HG03460 (cell line): ENCODE measurements at regions not wholly inside any gene's neighbourhood (a gene's known extent, or its start where the extent isn't known, plus 50 kb on each side); places are given as distances from the start of the nearest gene placed in this dataset.

Experiments used
- ATAC-seq: cut with Tn5 transposase; IDR thresholded peaks from one replicate; pipeline ENCODE4 v1.9.1; 2021; ENCODE audit not compliant: unreplicated experiment

DNA sequence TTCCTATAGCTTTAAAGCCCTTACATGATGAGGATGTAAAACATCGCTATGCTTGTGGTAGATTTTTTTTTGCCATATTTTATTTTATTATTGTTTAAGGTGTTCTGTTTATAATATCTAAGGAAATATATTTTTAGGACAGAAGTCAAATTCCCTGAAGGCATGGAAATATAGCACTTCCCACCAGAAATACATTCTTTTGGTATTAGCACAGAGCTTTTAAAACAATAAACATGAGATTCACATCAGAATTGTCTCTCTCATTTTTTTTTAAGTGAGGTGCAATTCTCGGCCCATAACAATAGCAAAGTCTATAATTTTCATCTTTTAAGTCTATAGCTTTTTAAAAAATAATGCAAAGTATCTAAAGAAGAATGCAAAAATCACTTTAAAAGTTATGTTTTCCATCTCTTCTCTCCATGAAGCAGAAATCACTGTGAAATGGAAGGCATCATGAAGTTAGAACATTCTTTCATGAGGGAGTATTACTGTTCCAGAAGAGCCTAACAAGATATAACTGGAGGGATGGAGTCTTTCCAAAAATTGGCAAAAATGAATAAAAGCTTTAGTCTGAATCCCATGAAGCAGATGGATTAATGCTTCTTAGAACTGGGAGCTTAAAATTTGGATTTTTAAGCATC is 283.6 kb upstream of the TRIB2 start:
- no peak for ATAC-seq

DNA sequence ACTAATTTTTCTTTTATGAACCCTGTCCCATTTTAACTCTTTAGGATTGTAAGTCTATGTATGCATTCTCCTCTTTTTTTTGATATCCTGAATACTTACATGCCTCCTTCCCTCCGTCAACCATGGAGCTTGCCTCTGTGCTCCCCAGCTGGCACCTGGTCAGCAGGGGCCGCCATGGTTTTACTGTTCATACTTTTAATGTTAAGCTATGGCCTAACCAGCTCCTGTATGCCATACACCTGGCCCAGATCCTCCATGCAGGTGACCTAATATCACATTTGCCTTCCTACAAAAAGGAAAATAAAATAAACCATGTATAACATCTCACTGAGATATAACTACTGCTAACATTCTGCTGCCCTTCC is 283.1 kb upstream of the TRIB2 start:
- no peak for ATAC-seq

DNA sequence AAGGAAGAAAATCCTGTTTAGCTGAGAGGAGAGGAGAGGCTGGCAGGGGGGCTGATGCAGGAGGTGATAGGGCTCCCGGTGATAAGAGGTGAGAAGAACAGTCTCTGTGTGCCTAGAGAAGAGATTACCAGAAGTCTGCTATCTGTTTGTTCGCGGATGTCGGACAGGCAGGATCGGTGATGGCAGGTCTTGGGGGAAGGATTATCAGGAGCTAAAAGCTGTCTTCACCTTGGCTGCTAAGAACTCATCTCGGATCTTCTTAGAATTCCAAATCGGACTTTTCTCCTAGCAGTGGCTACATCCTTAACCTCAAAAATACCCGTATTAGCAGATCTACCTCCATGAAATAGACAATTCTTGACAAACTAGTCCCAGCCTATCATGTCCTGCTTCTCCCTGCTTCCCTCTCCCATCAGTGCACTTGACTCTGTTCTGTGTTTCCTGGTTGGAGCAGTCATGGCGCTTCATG is 282.1 kb upstream of the TRIB2 start:
- ATAC-seq = no peak

DNA sequence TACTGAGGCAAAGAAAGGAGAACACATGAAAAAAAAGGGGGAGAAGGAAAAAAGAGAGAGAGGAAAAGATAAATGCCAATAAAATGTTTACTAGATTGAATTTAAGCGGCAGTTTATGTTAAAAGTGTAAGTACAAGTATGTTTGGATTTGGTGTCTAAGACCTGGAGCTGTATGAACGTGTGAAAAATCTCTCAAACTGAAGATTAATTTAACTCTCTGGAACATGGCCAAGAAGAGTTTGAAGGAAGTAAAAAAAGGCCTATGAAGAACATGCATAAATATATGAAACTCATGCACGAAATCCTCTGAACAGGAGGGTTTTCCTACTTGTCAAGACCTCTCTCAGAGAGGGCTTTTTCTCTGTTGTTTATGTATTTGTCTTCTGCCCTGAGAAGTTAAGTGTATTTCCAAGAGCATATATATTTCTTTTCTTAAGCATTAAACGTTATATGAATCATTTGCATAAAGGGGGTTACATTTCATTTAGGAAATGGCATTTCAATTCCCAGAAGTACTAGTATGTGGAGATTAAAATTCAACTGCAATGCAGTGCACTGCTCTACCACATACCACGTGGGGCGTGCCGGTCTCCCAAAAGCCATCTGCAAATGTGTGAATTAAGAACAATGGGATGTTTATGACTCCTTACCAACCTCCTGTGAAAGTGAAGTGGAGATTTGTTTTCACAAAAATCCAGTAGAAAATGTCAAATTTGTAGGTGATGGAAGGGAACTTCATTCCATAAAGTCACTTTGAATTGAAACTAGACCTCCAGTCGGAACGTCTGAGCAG is 281.1 kb upstream of the TRIB2 start:
- no peak for ATAC-seq

DNA sequence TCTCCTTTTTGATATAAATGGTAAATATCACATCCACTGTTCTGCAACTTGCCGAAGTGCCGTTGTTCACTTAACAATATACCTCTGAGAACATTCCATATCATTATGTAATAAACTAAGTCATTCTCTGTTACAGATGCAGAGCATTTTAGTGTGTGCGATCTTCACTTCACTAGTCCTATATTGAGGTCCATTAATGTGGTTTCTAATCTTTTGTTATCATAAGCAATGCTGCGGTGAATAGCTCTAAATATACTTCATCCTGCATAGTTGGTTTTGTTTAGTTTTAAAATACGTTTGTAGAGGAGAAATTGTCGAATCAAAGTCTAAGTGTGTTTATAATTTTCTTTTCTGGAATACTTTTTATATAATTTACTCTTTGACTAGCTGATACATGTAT is 280.3 kb upstream of the TRIB2 start:
- ATAC-seq = no peak

DNA sequence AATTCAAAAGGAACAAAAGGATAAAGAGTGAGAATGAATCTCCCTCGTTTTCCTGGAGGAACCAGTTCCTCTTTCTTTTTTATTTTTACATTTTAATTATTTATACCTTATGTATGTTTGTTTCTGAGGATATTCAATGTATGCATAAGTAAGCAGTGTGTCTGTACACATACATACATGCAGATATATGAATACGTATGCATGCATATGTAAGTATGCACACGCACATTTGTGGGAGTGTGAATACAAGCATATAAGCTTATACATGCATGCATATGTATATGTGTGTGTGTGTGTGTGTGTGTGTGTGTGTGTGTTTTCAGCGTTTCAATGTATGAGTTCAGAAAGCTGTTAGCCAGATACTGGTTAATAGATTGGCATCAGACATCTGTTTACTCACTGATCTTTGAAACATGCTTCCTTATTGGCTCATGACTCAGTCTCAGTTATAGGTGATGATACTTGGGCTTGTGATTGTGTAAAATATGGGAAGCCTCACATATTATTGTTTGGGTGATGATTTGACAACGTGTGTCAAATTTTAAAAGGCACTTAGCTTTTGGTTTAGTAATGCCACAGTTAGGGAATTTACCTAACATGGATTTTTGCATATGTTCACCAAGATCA is 279.7 kb upstream of the TRIB2 start:
- no peak for ATAC-seq

DNA sequence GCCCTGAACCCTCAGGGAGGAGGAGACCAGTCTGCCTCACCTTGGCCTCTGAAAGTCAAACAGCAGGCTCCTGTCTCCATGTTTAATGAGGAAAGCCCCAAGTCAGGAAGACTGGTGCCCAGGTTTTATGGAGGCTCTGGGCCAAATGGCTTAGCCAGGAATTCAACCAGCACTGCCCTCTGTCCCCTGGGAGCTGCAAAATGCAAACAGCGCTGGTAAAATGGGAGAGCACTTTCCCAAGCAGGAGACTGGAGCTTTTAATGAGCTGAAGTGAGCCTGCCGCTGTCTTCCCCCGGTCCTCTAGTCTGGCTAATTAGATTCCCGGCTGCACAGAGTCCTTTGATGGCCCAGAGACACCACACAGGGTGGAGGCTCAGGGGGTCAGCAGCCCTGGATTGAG is 276.0 kb upstream of the TRIB2 start:
- ATAC-seq = no peak

DNA sequence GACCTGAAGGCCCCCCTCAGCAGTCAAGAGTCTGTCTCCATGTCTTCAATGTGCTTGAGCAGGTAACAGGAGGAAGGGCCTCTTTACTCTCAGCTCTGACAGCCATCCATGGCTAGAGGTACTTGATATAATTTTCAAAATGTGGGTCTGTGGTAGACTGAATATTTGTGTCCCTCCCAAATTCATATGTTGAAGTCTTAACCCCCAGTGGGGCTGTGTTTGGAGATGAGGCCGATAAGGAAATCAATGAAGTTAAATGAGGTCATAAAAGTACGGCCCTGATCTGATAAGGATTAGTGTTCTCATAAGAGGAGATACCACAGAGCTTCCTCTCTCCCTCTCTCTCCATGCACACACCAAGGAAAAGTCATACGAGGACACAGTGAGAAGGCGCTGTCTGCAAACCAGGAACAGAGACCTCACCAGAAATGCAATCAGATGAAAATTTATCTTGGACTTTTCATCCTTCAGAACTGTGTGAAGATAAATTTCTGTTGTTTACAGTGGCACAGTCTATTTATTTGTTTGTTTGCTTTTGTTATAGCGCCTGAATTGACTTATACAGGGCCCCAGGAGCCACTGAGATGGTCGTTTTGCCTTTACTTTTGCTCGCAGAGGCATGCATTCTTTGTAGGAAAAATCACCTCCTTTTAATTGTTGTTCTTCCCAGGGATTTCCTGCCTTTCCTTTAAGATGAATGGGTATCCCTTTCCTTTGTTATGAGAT is 274.8 kb upstream of the TRIB2 start:
- ATAC-seq = no peak

DNA sequence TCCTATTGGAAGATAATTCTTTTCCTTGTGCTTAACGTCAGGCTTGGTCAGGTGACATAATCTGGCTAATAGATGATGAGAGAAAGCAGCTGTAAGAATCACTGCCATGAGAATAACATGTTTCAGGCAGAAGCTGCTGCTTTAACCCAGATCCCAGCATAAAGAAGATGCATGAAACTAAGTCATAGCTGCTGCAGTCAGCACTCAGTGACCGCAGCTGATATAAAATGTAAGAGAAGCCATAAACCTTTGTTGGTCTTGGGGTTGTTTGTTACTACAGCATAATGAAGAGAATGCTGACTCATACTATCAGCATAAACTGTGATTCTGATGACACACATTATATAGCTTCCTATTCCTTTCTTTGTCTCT is 274.3 kb upstream of the TRIB2 start:
- ATAC-seq = no peak

DNA sequence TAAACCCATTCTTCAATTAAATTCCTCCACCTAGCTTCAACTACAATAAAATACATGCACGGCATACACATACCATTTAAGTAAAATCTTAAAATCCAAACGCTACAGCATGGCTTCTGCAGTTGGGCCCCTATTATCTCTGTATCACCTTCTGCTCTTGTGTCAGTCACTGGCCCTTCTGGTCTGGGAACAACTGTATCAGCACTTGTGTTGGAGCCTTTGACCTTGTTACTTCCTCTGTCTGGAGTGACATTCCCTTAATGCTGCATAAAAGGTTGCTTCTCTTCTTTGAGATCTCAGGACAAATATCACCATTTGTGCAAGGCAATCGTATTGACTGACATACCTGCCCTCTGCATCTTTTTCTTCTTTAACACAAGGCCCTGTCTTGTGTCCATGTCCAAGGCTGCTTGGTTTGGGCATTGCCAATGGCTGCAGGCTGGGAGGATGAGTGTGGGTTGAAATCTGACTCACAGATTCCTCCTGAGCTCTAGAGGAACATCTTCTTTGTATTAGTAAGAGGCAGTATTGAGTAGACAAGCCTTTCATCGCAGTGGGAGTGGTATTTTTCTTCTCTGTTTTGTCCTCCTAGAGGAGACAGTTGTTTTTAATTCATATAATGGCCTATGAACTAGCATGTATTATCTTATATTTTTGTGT is 267.8 kb upstream of the TRIB2 start:
- ATAC-seq = no peak

DNA sequence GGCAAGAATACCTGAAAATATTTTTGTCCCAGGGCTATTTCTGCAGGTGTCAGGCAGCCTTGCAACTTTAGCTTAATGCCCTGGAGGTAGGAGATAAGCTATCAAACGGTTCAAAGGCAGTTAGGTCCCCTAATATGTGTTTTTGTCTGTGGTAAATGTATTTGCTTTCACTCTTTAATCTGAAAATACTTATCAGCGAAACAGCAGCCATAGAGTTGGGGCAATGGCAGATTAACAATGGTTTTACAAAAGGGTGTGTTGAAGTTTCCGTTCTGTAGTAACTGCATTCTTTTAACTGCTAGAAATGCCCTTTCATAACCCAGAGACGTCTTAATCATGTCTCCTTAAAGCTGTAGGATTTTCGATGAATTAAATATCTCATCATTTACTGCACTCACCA is 265.0 kb upstream of the TRIB2 start:
- ATAC-seq = no peak

DNA sequence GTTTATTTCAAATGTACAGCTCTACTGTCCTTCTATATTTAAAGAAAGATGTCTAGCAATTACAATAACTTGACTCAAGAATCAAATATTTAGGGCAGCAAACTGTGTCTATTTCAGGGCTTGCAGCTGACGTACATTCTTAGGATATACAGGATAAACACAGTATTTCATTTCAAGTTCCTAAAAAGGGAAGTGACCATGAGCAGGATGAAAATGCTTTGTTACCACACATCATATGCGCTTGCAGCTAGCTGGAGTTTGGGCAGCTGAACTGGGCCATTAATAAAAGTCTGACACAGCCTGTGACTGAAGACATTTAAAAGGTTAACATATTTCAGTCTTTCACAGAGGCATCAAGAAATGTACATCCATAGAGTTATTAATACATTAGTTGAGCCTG is 264.6 kb upstream of the TRIB2 start:
- no peak for ATAC-seq

DNA sequence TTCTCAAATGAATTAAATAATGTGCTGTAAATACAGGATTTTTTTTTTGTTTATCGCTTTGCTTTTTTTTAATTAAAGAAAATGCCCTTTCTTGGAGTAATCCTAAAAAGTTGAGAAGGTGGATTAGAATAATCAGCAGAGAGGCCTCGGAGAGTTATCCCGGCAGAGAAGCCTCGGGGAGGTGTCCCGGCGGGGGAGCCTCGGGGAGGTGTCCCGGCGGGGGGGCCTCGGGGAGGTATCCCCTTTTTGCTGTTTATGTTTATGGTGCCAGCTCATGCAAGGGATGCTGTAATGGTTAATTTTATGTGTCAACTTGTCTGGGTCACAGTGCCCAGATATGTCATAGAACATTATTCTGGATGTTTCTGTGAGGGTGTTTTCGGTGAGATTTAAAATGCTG is 263.0 kb upstream of the TRIB2 start:
- ATAC-seq = no peak

DNA sequence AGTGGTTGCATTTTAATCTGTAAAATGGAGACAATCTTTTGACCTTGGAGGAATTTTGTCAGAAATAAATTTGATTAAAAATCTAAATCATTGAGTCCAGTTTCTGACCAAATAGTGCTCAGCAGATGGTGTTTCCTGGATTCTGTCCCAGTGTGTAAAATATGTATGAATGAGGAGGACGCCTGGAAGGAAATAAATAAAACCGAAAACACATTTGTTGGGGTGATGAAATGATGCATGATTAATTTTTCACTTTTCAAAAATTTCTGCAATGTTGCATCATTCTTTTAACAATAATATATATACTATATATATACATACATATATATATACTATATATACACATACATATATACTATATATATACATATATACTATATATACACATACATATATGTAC is 261.1 kb upstream of the TRIB2 start:
- no peak for ATAC-seq

DNA sequence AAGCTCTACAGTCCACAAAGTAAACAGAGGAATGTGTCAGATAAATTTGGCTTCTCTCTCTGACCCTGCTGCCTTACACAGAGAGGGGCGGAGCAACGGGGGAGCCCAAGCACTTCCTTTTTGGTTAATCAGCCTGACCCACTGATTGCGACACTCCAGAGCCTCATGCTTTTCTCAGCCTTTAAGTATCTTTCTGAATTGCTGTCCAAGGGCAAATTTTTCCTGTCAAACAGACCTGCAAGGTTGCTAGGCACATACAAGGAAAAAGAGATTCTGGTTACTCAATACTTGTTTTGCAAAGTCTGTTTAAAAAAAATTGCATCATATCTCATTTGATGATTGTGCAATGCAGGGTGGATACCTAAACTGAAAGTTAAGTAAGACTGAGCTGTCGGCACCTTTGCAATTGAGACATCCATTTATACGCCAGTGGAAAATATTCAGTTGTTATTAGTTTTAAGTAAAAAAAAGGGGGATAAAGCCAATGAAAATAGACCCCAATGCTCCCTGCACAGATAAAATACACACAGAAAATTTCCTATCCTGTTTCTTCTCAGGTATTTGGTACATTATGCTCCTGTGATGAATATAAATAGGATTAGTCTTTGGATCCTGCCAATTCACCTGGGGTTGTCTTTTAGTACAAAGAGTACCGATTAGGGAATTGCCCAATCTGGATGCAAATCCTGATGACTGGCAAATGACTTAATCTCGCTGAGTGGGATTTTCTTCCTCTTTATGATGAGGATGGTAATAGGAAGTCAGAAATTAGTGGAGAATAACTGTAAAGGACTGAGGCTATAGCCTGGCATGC is 260.2 kb upstream of the TRIB2 start:
- ATAC-seq = peak; percentile 87

DNA sequence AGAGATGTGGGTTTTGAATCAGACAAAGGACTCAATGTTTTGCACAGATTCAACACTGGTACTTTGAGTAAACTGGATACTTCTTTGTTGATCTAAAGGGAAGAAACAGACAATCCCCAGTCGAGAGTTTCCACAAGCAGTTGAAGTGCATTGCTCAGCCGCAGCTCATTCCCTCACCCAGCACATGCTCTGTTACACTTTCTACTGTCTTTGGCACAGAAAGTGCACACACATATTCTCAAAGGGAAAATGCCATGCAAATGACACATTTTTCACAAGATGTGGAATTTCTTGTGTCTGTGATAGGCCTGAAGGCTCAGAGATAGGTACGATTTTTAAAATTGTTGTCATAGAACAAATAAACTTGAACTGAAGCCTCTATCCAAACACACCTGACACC is 258.9 kb upstream of the TRIB2 start:
- ATAC-seq = no peak

DNA sequence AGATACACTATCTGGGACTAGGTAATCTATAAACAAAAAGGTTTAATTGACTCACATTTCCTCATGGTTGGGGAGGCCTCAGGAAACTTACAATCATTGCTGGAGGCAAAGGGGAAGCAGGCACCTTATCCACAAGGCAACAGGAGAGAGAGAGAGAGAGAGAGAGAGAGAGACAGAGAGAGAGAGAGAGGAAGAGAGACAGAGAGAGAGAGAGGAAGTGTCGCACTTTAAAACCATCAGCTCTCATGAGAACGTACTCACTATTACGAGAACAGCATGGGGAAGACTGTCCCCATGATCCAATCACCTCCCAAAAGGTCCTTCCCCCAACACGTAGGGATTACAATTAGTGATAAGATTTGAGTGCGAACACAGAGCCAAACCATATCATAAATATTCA is 253.5 kb upstream of the TRIB2 start:
- no peak for ATAC-seq

DNA sequence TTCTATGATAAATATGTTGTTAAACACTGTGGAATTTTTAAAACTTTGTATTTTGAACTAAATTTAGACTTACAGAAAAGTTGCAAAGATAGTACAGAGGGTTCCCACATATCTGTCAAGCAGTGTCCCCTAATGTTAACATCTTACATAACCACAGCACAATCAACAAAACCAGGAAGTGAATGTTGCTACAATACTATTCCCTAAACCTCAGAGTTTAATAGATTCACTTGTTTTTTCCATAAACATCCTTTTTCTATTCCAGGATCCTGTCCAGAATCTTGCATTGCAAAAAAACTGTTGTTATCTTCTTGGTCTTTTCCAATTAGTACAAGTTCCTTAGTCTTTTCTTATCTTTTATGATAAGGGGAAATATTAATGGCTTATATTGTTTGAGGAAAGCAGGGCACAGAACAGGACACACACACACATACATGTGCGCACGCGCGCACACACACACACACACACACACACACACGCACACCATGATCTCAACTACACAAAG is 251.1 kb upstream of the TRIB2 start:
- no peak for ATAC-seq

DNA sequence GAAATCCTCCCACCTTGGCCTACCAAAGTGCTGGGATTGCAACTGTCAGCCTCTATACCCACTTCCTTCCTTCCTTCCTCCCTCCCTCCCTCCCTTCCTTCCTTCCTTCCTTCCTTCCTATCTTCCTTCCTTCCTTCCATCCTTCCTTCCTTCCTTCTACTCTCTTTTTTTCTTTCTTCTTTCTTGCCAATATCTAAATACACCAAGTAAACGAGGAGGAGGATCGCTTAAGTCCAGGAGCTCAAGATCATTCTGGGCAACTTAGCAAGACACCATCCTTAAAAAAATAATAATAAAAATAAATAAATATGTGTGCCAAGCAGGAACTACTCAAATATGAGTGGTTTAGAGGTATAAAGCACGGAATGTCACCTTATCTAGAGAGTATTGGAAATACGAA is 249.4 kb upstream of the TRIB2 start:
- no peak for ATAC-seq

DNA sequence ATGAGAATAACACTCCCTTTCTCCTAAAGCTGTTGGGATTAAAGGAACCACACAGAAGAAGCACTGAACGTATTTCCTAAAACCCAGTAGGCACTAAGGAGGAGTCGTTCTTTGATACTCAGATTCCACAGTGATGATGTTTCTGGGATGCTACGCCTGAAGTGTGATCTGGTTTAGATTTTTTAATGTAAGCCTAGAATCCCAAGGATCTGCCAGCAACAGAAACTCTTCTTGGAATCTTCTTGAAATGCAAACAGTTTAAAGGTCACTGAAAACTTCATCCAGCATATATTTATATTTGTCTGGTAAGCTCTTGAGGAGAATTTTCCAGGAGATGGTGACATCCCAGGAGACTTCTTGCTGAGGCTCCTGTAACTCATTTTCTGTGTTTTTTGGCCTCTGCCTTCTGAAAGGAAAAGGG is 247.6 kb upstream of the TRIB2 start:
- ATAC-seq = no peak
